ENCODE measurements at regions not wholly inside any gene's neighbourhood (a gene's known extent, or its start where the extent isn't known, plus 50 kb on each side); places are given as distances from the start of the nearest gene placed in this dataset.

GRCh38 chr1:14039582-14040430, 339.8 kb downstream of the PRDM2 start:
- TF ChIP-seq CTCF (conservative IDR thresholded peaks at IDR 0.05) (no peak), EZH2 (IDR thresholded peaks at IDR 0.05; ENCODE audit: low read depth) (no peak)

All from PC-9 (cell line).